GM21619 (cell line): ENCODE measurements at regions not wholly inside any gene's neighbourhood (a gene's known extent, or its start where the extent isn't known, plus 50 kb on each side); places are given as distances from the start of the nearest gene placed in this dataset.

Experiments
- ATAC-seq: cut with Tn5 transposase; IDR thresholded peaks from one replicate; pipeline ENCODE4 v1.9.1; 2021; ENCODE audit not compliant: unreplicated experiment

DNA sequence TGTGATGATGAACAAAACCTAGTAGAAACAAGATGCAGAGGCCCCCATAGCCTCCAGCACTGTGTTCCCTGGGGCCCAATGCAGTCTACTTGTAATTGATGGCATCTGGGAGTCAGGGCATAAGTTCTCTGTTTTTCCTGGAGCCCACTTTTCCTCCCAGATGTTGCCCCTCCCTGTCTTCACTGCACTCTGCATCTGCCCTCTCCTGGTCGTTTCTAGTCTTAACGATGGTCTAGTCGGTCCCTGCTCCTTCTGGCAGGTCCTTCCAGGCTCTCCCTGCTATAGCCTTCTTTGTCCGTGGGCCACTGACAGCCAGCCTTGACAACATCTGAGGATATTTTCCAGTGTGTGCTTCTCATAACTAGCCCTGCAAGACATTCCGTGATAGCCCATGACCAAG is 208.3 kb downstream of the GXYLT1 start:
- ATAC-seq = no peak

DNA sequence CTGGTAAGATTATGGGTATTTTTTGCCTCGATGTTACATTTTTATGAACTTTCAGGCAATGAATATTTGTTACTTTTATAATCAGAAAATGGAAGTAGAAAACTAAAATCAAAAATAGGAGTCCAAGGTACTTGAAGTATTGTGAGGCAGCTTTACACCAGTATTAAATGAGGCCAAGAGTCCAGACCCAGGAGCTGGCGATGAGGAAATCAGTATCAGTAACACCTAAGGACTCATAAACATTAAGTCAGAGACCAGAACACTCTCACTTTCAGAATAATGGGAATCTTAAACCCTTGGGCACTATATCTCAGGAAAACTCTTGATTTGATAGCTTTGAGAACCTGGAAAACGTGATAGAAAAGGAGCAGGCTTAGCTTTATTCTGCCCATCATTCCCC is 208.8 kb downstream of the GXYLT1 start:
- no peak for ATAC-seq

DNA sequence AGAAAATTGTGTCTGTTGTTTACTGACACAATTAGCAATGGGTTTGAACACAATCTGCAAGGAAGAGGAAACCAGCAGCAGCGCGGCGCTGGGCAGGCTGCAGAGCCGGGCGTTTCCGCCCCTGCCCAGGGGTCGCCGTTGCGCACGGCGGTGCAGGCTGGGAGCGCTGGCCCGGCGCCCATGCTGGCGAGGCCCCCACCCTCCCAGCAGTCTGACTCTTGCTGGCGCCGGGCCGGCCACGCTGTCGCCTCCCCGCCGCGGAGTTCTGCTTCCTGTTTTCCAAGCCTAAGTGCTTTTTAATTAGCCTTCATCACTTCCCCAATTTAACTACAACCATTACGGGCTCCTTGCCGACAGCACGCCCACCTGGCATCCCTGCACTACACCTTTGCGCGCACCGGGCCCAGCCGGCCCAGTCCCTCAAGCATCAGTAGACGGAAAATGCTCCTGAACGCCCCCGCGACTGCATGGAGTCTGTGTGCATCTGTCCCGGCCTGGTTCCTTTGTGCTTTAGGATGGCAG is 212.1 kb downstream of the GXYLT1 start:
- no peak for ATAC-seq

DNA sequence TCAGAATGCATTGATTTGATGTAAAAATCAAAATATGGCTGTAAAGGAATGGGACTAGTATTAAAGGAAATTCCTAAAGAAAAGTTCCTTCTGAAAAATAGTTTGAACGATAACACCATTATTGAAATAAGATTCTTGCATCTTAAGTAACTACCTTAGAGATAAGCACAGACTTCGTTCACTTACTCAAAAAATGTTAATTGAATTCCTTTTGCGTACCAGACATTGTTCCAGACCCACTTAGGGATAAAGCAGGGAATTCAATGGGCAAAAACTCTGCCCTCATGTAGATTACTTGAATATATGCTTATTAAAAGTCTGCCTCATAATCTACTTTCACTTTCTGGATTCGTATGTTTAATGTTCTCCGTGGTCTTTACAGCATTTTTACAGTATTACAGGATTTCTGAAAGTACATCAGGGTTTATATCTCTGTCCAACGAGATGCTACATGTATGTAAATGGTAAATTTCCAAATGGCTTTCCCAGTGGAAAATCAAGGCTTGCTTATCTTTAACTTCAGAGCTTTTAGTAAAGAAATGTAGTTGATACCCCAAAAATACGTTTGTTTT is 213.7 kb downstream of the GXYLT1 start:
- ATAC-seq = no peak

DNA sequence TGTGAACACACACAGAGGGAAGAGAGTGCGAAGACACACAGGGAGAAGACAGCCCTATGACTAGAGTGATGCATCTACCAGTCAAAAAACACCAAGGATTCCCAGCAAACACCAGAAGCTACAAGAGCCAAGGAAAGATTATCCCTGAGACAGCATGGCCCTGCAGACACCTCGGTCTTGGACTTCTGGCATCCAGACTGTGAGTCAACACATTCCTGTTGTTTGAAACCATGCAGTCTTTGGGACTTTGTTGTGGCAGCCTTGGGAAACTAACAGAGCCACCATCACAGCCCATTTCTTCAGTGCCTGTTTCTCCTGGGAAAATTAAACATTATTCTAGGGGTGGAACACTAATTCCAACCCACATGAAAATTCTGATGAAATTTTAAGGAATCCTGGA is 220.6 kb downstream of the GXYLT1 start:
- no peak for ATAC-seq

DNA sequence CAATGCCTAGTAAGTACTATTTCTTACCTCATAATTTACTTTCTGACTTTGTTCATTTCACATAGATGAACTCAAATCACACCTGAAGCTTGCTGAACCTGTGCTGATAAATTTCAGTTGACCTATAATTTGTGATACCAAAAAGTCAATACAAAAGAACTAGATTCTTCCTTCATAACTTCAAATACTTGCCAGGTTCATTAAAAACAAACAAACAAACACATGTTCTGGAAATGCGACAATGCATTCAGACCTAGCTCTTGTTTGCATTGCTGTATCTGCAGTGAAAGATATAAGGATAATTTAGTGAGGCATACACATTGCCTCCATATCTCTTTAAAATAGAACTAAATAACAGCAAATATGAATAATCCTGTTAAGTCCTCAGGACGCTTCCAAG is 221.3 kb downstream of the GXYLT1 start:
- no peak for ATAC-seq

DNA sequence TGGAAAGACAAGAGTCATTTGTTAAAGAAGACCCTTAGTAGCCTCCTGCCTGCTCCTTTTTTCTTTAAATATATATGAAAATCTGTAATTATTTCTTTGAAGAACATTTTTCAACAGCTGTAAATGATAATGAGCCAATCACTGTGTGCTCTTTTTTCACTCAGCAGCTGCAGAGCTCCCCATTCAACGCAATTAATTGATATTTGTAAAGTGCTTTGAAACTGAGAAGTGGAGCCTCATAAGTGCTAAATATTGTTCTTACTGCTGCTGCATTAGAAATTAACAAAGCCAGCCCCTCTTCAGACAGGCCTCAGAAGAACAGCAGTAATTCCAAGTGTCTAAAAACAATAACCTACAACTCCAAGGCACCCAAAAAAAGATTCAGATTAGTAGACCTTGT is 224.3 kb downstream of the GXYLT1 start:
- ATAC-seq = no peak

DNA sequence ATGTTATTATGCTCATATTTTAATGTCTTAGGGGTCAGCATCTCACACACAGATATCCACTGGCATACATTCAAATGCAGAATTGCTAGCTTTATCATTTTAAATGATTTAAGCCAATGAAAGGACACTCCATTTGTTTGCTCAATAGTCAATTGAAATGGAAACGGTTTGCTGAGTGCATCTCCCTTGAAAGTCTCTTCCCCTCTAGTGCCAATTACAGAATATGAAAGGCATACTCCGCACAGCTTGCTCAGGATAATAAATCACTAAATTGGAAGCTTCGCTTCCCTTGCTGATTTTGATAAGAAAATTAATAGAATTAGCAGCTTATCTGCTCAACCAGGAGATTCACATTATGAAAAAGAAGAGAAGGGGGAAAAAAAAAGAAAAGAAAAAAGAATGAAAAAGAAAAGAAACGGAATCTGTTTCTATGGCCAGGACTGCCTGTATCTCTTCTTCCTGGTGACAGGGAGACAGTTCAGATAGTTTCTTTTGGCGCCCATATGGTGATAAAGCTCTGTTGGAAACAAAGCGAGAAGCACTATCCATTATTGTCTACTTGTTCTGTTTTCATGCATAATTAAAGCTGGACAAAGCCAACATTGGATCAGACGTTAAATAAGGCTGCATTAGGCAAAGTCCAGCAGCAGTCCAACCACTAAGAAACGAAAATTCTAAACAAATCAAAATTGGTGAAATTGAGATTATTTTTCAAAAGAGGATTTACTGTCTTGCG is 225.0 kb downstream of the GXYLT1 start:
- no peak for ATAC-seq

DNA sequence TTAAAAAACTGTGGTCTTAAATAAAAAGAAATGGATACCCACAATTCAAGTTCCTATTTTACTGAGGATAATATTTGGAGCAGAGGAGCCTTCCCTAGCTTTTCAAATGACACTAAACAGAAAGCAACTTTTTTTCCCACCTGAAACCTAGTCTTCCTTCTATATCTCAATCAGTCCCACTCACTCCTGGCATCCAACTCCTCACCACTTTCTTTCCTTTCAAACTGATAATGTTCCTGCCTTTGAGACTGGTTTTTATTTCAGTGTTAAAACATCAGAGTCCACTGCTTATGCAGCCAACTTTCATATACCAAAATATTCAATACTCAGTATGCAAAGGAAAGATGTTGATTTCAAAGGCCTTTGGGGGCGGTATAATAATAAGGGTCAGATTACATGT is 225.6 kb downstream of the GXYLT1 start:
- no peak for ATAC-seq

DNA sequence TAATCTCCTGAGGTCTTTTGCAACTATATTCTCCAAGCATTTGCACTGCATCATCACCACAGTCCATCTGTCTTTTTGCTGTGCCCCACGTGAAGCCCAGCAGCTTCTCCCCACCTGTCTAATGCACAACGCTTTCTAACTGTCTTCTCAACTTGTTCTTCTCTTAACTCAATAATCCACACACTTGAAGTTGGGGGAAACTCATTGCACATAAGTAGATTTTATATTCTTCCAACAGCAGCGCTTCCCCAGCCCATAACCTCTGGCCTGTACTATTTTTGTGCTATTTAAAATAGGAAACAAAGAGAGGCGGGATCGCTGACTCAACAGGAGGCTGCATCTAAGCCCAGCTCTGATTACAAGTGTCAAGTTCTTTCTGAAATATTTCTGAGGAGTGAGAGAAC is 226.7 kb downstream of the GXYLT1 start:
- no peak for ATAC-seq

DNA sequence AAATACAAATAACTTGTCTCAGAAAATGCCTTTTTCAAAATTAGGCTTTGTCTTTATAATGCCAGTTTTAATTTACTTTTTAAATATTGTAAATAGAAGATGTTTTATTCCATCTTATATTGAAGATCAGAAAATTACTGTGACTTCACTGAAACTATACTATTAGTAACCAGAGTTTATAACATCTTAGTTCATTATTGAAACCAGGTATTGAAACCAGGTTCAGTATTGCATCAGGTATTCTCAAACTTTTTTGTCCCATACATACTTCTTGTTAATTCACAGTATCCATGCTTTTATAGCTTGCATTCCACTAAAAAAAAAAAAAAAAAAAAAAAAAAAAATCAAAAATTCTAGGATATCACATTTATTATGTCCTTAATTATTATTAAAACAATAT is 227.5 kb downstream of the GXYLT1 start:
- ATAC-seq = no peak

DNA sequence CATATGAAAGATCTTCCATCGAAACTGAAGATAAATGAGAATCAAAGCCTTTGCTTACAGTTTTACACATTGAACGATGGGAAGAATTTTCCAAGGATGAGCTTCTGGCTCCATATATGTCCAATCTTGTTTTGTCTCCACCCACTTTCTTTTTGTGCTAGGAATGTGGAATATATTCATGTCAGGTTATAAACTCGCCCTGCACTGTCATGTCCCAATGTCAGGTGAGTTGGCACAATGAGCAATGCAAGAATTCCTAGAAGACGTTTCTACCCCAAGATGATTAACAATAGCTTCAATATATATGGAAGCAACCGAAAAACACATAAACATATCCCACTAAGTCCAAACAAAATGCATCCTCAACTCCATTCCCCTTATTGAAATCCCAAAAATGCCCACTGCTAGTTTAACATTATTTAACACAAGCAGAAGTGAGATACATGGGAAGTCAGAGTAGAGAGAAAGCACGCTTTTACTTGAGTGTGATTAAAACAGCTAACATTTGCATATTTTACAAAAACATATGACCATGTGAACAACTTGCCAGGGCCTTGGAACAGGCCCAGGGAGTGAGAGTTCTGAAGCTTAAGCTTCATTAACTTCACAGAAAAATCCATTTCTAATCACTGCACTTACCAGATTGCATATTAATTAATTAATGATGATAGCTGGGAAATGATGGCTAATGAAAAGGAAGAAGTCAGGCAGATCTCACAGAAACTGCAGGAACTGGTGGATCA is 233.9 kb downstream of the GXYLT1 start:
- ATAC-seq = no peak

DNA sequence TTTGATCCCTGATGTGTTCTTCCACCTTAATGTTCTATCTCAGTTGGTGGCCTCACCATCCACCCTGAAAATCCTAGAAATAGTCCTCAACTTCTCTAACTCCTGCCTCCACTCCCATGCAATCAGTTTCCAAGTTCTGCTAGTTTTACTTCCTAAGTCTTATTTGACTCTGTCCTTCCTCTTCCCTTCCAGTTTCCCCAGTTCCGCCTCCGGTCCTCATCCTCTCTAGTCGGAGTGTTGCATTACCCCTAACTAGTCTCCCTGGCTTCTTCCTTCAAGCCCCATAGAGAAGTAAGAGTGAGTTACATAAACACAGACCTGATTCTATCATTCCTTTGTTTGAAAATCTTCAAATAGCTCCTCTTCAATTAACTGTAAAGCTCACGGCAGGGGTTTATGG is 236.5 kb downstream of the GXYLT1 start:
- ATAC-seq = no peak

DNA sequence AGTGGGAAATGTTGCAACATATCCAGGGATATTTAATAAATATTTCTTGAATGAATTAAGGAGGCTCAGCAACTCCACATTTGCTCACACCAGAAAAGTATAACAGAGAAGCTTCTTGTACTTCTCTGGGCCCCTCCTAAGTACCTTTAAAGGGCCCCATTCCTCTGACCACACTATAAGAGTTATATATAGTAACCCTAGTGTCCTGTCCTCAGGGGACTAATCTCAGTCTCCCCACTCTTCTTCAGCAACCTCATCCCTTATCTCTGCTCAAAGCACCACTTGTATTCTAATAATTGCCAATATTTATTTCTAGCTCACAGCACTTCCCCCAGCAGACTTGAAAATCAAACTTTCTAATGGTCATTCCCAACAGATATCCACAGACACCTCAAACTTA is 237.1 kb downstream of the GXYLT1 start:
- no peak for ATAC-seq

DNA sequence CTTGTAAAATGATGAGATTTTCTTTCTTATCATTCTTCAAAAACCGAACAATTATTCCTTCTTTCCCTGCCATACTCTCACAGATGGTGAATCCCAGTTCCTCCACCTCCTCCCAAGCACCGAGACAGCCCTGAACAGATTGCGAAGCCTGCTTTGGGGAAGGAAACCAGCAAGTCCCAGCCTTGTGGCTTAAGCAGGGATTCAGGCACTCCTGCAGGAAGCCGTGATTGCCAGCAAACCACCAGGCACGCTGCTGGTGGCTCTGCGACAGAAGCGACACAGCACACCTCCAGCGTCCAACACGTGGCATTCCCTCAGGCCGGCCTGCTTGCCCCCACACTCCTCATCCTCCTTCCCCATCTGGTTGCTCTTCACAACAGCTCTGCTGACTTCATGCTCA is 237.7 kb downstream of the GXYLT1 start:
- no peak for ATAC-seq

DNA sequence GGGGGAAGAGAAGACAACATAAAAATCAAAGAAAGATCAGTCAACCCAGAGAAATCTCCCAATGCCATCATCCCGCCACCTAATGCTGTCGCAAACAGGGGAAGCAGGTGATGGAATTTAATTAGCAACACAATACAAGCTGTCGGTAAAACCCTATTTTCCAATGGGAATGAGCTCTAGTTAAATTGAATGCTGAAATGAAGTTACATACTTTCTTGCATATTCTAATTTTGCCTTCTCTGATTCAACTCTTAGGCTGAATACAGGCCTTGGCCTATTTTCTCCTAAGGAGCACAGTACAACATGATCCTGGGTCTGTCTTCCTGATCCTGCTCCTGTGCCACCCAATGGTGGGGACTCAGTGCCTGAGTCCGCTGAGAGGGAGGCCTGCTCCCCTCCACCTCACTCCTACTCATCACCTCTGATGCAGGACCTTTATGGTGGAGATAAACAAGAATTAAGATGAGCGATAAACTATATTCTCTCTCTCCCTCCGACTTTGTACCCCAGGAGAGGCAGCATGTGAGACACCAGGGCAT is 238.8 kb downstream of the GXYLT1 start:
- ATAC-seq = no peak

DNA sequence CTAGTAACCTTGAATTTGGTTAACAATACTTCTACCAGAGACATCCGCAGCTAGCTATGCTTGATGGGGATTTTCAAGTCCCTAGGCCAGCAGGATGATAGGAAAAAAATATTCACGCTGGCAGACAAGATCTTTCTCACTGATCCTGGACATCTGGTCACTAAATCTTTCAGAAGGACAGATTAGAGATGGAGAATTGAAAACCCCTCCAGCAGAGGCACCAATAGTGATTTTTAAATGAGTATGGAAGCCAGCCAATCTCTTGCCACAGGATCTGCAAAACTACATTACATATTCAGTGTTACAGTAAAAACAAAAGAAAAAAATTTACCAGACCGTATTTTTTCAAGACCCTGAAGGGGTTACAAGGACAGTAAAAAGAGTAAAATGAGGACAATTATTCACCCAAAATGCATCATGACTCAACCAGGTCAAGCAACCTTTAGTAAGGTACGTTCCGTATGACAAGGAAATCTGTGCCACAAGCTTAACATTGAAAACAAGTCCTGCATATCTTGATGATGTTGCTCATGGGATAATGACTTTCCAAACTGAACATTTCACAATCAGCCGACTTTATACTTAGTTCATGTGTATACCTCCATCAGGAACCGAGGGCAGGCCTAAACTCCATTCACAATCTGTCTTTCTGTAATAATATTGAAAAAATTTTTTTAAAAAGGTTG is 239.5 kb downstream of the GXYLT1 start:
- no peak for ATAC-seq

DNA sequence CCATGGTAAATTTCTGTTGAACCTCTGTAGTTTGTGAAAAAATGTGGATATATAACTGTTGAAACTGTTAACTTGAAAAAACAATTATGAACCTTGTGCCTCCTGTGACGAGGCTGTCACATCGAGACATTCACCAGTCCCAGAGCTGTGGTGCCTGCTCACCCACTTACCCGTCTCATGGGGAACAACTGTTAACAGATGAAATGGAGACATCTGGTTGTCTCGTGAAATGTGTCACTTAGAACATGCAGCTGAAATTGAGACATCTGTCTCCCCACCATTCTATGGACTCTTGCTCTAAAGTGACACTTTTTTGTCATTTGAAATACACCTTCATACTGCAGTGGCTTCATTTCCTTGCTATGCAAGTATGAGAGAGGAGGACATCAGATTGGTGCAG is 240.6 kb downstream of the GXYLT1 start:
- ATAC-seq = no peak

DNA sequence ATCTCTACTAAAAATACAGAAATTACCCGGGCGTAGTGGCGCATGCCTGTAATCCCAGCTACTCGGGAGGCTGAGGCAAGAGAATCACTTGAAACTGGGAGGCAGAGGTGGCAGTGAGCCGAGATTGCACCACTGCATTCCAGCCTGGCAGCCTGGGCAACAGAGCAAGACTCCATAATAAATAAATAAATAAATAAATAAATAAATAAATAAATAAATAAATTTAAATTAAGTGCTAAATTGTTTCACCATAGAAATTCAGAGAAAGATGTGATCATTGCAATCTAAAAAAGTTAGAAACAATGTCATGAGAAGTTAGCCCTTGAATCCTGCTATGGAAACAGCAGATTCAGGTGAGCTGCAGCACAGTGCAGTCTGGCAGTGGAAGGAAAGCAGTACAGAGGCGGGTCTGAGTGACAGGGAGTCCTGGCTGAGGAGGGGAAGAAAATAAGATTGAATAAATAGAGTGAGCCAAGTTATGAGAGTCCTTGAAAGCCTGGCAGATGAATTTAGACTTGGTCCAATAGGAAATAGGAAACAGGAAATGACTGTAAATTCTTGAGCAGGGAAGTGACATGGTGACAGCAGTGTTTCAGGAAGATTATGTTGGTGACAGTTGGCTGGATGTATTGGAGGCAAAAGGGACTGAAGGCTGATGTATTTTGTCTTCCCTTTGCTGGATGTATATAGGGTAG is 241.5 kb downstream of the GXYLT1 start:
- ATAC-seq = no peak

DNA sequence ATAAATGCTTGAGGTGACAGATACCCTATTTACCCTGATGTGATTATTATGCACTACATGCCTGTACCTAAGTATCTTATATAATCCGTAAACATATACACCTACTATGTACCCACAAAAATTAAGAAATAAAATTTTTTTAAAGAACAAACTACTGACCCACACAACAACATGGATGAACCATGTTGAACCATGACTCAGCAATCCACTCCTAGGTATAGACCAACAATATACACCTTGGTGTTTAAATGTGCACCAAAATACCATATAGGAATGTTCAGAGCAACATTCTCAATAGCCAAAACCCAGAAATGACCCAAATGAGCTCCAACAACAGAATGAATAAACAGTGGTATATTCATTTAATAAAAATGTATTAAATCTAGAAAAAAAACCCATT is 245.1 kb downstream of the GXYLT1 start:
- no peak for ATAC-seq

DNA sequence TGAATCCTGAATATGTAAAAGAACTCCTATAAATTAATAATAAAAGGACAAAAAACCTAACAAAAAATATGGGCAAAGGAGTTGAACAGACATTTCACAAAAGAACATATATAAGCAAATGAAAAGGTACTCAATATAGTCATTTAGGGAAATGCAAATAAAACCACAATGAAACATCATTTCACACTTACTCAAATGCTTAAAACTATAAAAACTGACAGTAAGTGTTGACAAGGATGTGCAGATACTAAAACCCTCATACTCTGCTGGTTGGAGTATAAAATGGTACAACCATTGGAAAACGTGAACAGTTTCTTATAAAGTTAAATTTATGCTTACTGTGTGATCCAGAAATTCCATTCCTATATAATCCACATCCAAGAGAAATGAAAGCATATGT is 247.1 kb downstream of the GXYLT1 start:
- ATAC-seq = no peak
